ENCODE measurements at regions not wholly inside any gene's neighbourhood (a gene's known extent, or its start where the extent isn't known, plus 50 kb on each side); places are given as distances from the start of the nearest gene placed in this dataset.

DNA sequence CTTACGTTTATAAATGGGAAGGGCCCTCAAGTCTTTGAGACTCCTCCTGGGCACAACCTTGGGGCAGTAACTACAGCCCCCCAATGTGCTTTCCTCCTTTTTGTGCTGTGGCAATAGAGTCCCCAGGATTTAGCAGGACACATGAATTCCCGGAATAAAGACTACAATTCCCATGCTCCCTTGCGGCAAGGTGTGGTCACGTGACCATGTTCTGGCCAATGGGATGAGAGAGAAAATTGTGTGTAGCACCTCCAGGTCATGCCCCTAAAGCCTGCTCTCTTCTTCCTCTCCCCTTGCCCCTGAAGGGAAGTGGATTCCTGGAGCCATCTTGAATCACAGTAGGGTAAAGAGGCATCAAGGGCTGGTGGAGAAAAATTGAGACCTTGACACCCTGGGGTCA, 295.1 kb upstream of the SFSWAP start:
- no peak for TF ChIP-seq GATA3 (IDR thresholded peaks at IDR 0.05; ENCODE audit: low read depth, low read length)
- no peak for TF ChIP-seq GATA2 (IDR thresholded peaks at IDR 0.05; ENCODE audit: low read depth, low read length)
